SK-N-SH treated with all-trans-retinoic acid at 6 μM for 48 hours (cell line): ENCODE measurements at regions not wholly inside any gene's neighbourhood (a gene's known extent, or its start where the extent isn't known, plus 50 kb on each side); places are given as distances from the start of the nearest gene placed in this dataset.

Experiments used
- ATAC-seq: fragments of 200-7000 bp; cut with Tn5 transposase; 3 replicates; pipeline ENCODE4 v1.9.1; 2020; ENCODE audit warnings: mild to moderate bottlenecking, moderate library complexity
- ARNTL ChIP-seq: fragments of 450-650 bp; formaldehyde crosslinking; IDR thresholded peaks from 2 replicates; pipeline ENCODE4 v1.5.0; 2020; ENCODE audit warnings: low read depth, mild to moderate bottlenecking, moderate library complexity, borderline replicate concordance
- BACH2 ChIP-seq: fragments of 250-450 bp; sonication (Bioruptor Pico); IDR thresholded peaks from 2 replicates; pipeline ENCODE4 v1.9.0; 2021; ENCODE audit warnings: mild to moderate bottlenecking, borderline replicate concordance
- CREB5 ChIP-seq: fragments of 250-450 bp; sonication (Bioruptor Pico); IDR thresholded peaks from 2 replicates; pipeline ENCODE4 v1.5.1; 2020; ENCODE audit warnings: low read depth, mild to moderate bottlenecking, moderate library complexity
- CSDC2 ChIP-seq: fragments of 250-450 bp; sonication (Bioruptor Pico); IDR thresholded peaks from 2 replicates; pipeline ENCODE4 v1.5.0; 2020; ENCODE audit warnings: mild to moderate bottlenecking, moderate library complexity
- CSRNP3 ChIP-seq: fragments of 250-450 bp; sonication (Bioruptor Pico); IDR thresholded peaks from 2 replicates; pipeline ENCODE4 v1.5.1; 2021; ENCODE audit warnings: mild to moderate bottlenecking, moderate library complexity
- ESRRG ChIP-seq: fragments of 250-450 bp; sonication (Bioruptor Pico); IDR thresholded peaks from 2 replicates; pipeline ENCODE4 v1.6.1; 2021; ENCODE audit warnings: mild to moderate bottlenecking
- GLIS3 ChIP-seq: fragments of 250-450 bp; sonication (Bioruptor Pico); IDR thresholded peaks from 2 replicates; pipeline ENCODE4 v1.5.0; 2020; ENCODE audit warnings: mild to moderate bottlenecking, moderate library complexity
- ISL1 ChIP-seq: fragments of 250-450 bp; sonication (Bioruptor Pico); IDR thresholded peaks from 2 replicates; pipeline ENCODE4 v2.1.2; 2022; ENCODE audit warnings: mild to moderate bottlenecking, moderate library complexity
- OSR1 ChIP-seq: fragments of 250-450 bp; sonication (Bioruptor Pico); IDR thresholded peaks from 2 replicates; pipeline ENCODE4 v1.8.0; 2022; ENCODE audit warnings: moderate library complexity, mild to moderate bottlenecking, inconsistent platforms
- PATZ1 ChIP-seq: fragments of 250-450 bp; sonication (Bioruptor Pico); IDR thresholded peaks from 2 replicates; pipeline ENCODE4 v1.8.0; 2020; ENCODE audit warnings: mild to moderate bottlenecking, moderate library complexity, borderline replicate concordance
- POU6F1 ChIP-seq: fragments of 250-450 bp; sonication (Bioruptor Pico); IDR thresholded peaks from 2 replicates; pipeline ENCODE4 v1.8.0; 2021; ENCODE audit warnings: low read depth, mild to moderate bottlenecking, moderate library complexity, borderline replicate concordance
- PPARA ChIP-seq: fragments of 250-450 bp; sonication (Bioruptor Pico); IDR thresholded peaks from 2 replicates; pipeline ENCODE4 v1.5.0; 2020; ENCODE audit warnings: mild to moderate bottlenecking, borderline replicate concordance
- RARB ChIP-seq: fragments of 250-450 bp; sonication (Bioruptor Pico); IDR thresholded peaks from 2 replicates; pipeline ENCODE4 v1.8.0; 2021; ENCODE audit warnings: mild to moderate bottlenecking, moderate library complexity
- SNAI2 ChIP-seq: fragments of 250-450 bp; sonication (Bioruptor Pico); IDR thresholded peaks from 2 replicates; pipeline ENCODE4 v1.5.0; 2020; ENCODE audit warnings: mild to moderate bottlenecking, moderate library complexity
- TCF4 ChIP-seq: fragments of 250-450 bp; sonication (Bioruptor Pico); IDR thresholded peaks from 2 replicates; pipeline ENCODE4 v1.8.0; 2021; ENCODE audit warnings: mild to moderate bottlenecking, moderate library complexity, borderline replicate concordance
- TOX ChIP-seq: fragments of 250-450 bp; sonication (Bioruptor Pico); IDR thresholded peaks from 2 replicates; pipeline ENCODE4 v1.8.0; 2021; ENCODE audit warnings: mild to moderate bottlenecking, moderate library complexity, borderline replicate concordance
- TSHZ2 ChIP-seq: fragments of 250-450 bp; sonication (Bioruptor Pico); IDR thresholded peaks from 2 replicates; pipeline ENCODE4 v1.5.0; 2020; ENCODE audit warnings: mild to moderate bottlenecking, moderate library complexity
- ZC3H10 ChIP-seq: fragments of 250-450 bp; sonication (Bioruptor Pico); IDR thresholded peaks from 2 replicates; pipeline ENCODE4 v1.5.1; 2021; ENCODE audit warnings: mild to moderate bottlenecking, moderate library complexity
- ZFP3 ChIP-seq: fragments of 250-450 bp; sonication (Bioruptor Pico); IDR thresholded peaks from 2 replicates; pipeline ENCODE4 v1.5.0; 2020; ENCODE audit warnings: mild to moderate bottlenecking, moderate library complexity
- ZFP30 ChIP-seq: fragments of 450-650 bp; formaldehyde crosslinking; IDR thresholded peaks from 2 replicates; pipeline ENCODE4 v1.5.0; 2022; ENCODE audit warnings: mild to moderate bottlenecking, moderate library complexity
- ZNF565 ChIP-seq: fragments of 450-650 bp; formaldehyde crosslinking; conservative IDR thresholded peaks from 2 replicates; pipeline ENCODE4 v1.5.0; 2020; ENCODE audit warnings: low read depth, mild to moderate bottlenecking, moderate library complexity
- ZNF70 ChIP-seq: fragments of 450-650 bp; formaldehyde crosslinking; IDR thresholded peaks from 2 replicates; pipeline ENCODE4 v1.5.0; 2020; ENCODE audit warnings: mild to moderate bottlenecking, moderate library complexity
- ZNF8 ChIP-seq: fragments of 450-650 bp; formaldehyde crosslinking; IDR thresholded peaks from 2 replicates; pipeline ENCODE4 v1.5.0; 2020; ENCODE audit warnings: mild to moderate bottlenecking, moderate library complexity

GRCh38 chr2:17191223-17191622 is 327.0 kb downstream of the RAD51AP2 start:
- ATAC-seq, result no peak
- no peak for TF ChIP-seq GLIS3
- no peak for TF ChIP-seq ESRRG (CRISPR knock-in tag)
- TF ChIP-seq ZFP3 (CRISPR knock-in tag), result no peak
- TF ChIP-seq ZNF565 (CRISPR knock-in tag), result no peak
- TF ChIP-seq ZC3H10, result no peak
- TF ChIP-seq ZFP30 (CRISPR knock-in tag), result no peak
- no peak for TF ChIP-seq RARB (CRISPR knock-in tag)
- no peak for TF ChIP-seq POU6F1 (CRISPR knock-in tag)
- TF ChIP-seq OSR1 (CRISPR knock-in tag), result no peak
- no peak for TF ChIP-seq CREB5 (CRISPR knock-in tag)
- TF ChIP-seq ZNF70 (CRISPR knock-in tag), result no peak
- no peak for TF ChIP-seq CSRNP3 (CRISPR knock-in tag)
- TF ChIP-seq PPARA (CRISPR knock-in tag), result no peak
- TF ChIP-seq SNAI2 (CRISPR knock-in tag), result no peak
- no peak for TF ChIP-seq TOX (CRISPR knock-in tag)
- no peak for TF ChIP-seq ISL1 (CRISPR knock-in tag)
- TF ChIP-seq ZNF8 (CRISPR knock-in tag), result no peak

- no peak for ATAC-seq
- no peak for TF ChIP-seq TOX (CRISPR knock-in tag)
- no peak for TF ChIP-seq ZFP3 (CRISPR knock-in tag)
- no peak for TF ChIP-seq RARB (CRISPR knock-in tag)
- no peak for TF ChIP-seq TSHZ2 (CRISPR knock-in tag)
- no peak for TF ChIP-seq TCF4 (CRISPR knock-in tag)
- no peak for TF ChIP-seq PATZ1 (CRISPR knock-in tag)
- TF ChIP-seq ZFP30 (CRISPR knock-in tag), result no peak
- no peak for TF ChIP-seq ZNF8 (CRISPR knock-in tag)
- TF ChIP-seq GLIS3, result no peak
Measured at GRCh38 chr2:17190527-17190926, 327.7 kb downstream of the RAD51AP2 start.

- ATAC-seq, result no peak
- no peak for TF ChIP-seq ZNF8 (CRISPR knock-in tag)
- TF ChIP-seq BACH2 (CRISPR knock-in tag), result no peak
- TF ChIP-seq PPARA (CRISPR knock-in tag), result no peak
- TF ChIP-seq ARNTL, result no peak
- TF ChIP-seq SNAI2 (CRISPR knock-in tag), result no peak
- no peak for TF ChIP-seq CSDC2 (CRISPR knock-in tag)
- TF ChIP-seq PATZ1 (CRISPR knock-in tag), result no peak
- no peak for TF ChIP-seq ESRRG (CRISPR knock-in tag)
- TF ChIP-seq ZNF70 (CRISPR knock-in tag), result no peak
- no peak for TF ChIP-seq ZC3H10
- TF ChIP-seq GLIS3, result no peak
- no peak for TF ChIP-seq TOX (CRISPR knock-in tag)
- no peak for TF ChIP-seq CSRNP3 (CRISPR knock-in tag)
- no peak for TF ChIP-seq OSR1 (CRISPR knock-in tag)
- no peak for TF ChIP-seq ZFP3 (CRISPR knock-in tag)
- TF ChIP-seq ISL1 (CRISPR knock-in tag), result no peak
- TF ChIP-seq ZNF565 (CRISPR knock-in tag), result no peak
- no peak for TF ChIP-seq ZFP30 (CRISPR knock-in tag)
- no peak for TF ChIP-seq RARB (CRISPR knock-in tag)
Measured at GRCh38 chr2:17188721-17189120, 329.5 kb downstream of the RAD51AP2 start.
